ENCODE measurements at regions not wholly inside any gene's neighbourhood (a gene's known extent, or its start where the extent isn't known, plus 50 kb on each side); places are given as distances from the start of the nearest gene placed in this dataset.

DNA sequence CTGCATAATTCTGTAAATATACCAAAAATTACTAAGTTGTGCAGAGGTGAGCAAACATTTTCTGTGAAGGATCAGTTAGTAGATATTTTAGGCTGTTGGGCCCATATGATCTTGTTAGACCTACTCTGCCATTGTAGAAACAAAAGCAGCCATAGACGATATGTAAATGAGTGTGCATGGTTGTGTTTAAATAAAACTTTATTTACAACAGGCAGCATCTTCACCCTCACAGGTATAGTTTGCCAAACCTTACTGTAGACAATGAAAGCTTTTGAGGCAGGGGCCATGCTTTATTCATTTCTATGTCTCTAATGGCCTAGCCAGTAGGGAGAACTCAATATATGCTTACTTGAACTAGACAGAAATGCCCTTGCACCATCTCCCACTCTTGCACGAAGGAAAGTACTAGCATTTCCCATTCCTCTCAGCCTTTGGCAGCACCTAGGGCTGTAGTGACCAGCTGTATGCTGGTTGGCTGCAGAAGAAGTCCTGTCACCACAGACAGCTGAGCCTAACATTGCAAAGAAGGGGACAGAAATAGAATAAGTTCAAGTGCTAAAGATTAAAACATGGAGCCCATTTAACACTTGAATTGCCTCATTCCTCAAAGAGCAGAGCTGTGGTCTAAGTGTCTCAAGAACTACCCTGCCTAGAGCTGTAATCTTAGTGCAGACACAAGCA, 305.1 kb upstream of the MGAT5 start:
- no peak for DNase-seq

DNA sequence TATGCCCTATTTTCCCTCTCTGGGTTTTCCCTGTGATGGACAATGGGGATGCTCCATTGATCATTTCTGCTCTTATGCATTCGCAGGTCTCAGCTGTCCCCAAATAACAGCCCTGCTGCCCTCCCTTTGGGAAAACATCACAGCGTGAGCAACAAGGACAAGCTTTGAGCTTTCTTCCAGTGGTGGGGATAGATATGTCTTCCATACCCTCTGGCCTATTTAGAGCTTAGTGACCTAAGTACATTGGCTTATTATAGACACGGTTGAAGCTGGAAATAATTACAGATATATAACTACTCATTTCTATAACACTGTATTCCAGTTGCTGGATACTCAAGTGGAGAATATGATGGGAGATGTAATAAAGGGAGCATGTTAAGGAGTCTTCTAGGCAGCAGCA, 304.3 kb upstream of the MGAT5 start:
- DNase-seq, result no peak

DNA sequence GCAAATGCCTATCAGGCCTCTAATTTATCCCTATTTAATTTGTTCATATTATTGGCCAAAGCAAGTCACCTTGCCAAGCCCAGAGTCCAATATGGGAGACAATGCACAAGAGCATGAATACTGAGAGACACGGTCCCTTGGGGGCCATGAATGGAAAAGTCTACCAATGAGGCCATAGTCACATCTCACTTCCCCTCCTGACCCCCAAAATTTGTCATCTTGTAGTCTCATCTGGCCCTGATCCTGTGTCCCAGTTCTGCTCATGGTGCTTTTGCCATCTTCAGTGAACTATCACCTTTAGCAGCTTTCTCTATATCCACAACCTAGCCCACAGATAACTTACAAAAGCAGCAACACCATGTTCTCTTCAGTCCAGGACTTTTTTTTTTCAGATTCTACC, 302.7 kb upstream of the MGAT5 start:
- DNase-seq, result no peak

DNA sequence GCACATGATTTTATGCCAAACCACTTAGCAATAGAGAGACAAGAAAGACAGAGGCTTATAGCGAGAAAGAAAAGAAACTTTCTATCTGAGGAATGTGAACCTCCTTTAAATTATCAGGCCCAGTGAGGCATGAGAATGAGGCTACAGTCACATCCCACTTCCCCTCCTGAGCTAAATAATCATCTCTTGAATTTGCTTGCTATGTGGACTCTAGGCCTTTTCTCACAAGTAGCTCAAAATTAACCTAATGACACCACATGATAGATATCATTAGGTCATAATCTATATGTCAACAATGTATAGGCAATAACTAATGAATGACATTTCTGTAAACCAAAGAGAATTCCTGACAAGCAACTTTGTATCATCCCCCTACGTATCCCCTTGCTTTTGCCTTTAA, 301.5 kb upstream of the MGAT5 start:
- DNase-seq, result no peak

DNA sequence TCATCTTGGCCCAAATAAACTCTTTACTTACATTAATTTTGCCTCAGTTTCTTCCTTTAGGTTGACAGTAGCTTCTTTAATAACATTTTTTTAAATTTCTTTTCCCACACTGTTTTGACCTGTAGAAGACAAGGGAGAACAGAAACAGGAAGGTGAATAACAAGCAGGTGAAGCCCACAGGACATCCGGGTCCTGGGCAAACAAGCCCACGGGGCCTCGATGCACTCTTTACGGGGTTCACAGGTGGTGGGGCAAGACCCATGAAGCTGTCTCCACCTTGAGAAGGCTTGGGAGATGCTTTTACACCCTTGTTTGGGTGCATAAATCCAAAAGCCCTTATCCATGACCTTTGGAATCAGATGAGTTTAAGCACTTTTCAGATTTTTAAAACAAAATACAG, 301.0 kb upstream of the MGAT5 start:
- DNase-seq, result no peak

DNA sequence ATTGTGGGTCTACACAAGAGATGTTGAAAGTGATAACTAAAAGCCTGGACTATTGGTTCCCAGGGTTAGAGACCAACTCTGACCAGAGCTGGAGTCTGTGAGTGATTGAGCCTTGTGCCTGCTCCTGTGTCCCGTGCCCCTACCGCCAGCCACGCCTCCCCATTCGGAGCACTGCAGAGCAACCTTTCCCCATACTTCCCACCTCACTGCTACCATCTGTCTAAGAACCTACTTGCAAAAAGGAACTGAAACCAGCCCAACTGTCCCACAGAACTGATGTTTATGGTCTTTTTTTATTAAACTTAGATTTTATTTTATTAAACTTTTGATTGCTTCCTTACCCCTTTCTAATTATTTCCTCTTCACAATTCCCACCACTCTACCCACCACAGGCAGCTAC, 300.3 kb upstream of the MGAT5 start:
- DNase-seq, result no peak

DNA sequence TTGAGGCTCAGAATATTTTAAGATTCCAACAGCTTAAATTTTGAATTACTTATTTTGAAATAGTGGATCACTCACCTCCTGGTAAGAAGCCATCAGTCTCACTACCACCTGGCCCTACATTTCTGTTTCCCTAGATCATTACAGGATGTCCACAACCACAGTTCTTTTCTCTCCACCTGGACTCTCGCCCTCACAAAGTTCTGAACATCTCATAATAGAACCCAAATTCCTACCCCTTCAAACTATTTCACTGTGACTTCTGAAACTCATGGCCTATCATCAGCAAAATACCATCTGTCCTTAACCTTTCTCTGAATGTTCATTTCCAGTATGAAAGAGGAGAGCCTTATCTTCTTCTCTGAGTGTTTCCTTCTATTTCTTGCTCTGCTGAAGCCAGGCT, 299.2 kb upstream of the MGAT5 start:
- no peak for DNase-seq

DNA sequence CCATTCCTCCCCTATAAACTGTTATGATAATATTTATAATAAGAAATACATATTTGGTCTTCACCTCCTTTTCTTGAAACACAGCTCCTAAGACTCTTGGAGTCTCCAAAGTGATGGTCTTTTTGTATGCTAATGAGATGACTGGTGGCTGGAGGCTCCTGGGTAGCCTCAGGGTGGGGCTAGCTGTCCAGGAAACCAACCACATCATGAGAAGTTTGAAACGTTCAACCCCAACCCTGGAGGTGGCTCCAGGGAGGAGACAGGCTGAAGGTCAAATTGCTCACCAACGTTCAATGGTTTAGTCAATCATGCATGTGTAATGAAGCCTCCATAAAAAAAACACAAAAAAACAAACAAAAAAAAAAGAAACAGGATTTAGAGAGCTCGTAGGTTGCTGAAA, 298.7 kb upstream of the MGAT5 start:
- no peak for DNase-seq

DNA sequence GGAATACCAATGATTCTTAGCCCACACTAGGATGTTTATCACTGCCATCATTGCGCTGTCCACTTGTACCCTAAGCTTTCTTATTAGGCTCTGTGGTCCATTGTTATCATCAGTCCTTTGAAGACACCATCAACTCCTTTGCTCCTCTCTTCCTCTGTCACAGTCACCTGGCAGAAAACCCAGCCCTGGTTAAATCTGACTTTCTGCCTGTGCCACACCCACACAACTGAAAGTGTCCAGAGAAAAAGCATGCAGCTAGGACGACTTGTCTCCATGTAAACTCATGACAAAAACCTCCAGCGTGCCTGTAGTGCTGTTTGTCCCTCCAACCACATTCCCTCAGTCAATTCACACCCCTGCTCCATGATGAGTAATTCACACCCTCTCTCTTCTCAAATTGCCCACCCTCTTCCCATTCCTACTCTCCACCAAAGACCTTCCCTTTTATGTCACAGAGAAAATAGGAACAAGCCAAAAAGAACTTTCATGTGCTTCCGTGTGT, 297.4 kb upstream of the MGAT5 start:
- DNase-seq, result no peak

DNA sequence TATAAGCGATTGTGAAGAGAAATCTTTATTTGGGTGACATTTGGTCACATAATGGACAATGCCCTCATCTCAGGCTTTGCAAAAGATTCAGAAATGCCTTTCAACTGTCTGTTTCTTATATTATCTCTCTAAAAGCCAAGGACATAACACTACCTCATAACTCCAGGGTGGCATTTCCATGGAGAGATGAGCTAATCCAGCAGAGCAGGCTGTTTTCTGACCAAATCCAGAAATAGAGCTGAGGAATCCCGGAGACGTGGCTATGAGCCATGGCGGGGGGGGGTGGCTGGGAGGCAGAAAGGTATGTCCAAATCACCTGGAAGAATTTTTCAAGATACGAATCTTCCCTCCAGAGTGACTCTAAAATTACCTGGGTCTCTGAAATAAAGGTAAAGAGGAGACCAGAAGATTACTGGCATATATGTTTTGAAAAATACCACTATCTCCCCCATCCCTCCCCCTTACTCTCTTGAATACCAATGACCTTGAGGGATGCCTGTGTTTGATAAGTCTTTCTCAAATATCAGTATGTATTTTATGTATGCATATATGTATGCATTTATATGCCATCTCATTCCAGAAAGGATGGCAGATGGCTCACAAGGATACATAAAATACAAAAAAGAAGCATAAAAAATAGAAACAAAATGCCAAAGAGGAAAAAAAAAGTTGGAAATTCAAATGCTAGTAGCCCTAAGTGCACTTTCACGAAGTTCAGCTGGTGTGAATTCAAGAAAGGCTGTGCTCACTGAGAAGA, 296.0 kb upstream of the MGAT5 start:
- DNase-seq, result no peak

DNA sequence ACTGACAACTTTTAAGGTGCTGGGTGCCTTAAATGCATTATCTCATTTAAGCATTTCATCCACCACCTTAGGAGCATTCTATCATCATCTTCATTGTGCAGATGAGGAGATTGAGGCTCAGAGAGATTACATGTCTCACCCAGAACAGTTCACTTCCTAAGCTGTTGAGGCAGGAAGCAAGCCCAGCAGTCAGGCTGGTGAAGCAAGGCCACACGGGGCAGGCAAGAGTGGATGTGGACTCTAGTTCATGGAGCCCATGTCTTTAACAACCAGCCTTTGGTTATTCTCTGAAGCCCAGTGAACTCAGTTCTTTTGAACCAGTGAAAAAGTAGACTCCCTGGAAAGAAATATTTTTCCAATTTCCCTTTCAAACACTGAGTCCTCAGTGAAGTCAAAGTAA, 294.8 kb upstream of the MGAT5 start:
- no peak for DNase-seq

DNA sequence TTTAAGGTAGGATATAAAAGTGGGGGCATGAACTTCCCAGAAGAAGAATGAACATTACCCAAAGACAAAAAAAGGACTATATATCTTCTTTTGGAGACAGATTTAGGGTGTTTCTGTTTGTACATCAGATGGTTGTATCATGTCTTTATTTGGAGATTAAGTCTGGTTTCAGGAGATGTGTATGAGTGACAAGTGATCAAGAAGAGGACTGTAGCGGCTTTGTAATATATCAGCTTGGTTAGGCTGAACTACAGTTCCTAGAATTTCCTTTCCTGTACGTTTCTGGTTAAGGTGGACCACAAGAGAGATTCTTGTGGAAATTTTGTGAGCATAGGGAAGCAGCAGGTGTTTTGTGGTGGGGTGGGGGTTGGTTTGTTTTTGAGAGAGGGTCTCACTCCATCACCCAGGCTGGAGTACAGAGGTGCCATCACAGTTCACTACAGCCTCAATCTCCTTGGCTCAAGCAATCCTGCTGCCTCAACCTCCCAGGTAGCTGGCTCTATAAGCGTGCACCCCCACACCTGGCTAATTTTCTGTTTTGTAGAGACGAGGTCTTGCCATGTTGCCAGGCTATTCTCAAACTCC, 287.1 kb upstream of the MGAT5 start:
- no peak for DNase-seq

DNA sequence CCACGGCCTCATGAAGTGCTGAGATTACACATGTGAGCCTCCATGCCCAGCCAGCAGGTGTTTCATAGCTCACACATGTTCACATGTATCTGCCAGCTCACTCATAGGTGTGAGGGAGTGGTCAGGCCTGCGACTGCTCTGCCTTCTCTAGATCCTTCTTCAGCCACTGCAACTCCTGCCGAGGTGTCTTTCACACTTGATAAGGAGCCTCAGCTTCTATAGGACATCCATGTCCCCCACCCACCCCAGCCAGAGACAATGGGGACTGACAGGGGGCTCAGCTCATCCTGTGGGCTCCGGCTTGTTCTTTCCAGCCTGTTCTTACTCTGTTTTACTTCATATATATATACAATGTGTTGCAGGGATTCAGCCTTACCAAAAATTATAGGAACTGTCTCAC, 286.5 kb upstream of the MGAT5 start:
- DNase-seq, result no peak

DNA sequence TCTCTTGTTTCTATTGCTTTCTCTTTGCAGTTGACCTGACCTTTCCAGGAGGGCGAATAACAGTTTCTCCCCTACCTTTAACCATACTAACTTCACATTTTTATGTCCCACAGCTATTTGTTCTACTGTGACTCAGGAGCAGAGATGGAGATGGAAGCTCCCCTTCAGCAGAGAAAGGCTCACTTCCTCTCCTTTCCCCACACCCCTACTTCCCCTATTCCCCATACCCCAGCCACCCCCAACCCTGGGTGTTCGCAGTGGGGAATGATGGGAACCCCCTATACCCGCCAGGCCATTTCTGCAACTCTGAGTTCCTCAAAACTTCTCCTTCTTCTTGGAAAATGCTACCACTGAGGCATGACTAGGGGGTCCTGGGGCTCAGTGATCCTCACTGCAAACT, 285.4 kb upstream of the MGAT5 start:
- DNase-seq, result no peak

DNA sequence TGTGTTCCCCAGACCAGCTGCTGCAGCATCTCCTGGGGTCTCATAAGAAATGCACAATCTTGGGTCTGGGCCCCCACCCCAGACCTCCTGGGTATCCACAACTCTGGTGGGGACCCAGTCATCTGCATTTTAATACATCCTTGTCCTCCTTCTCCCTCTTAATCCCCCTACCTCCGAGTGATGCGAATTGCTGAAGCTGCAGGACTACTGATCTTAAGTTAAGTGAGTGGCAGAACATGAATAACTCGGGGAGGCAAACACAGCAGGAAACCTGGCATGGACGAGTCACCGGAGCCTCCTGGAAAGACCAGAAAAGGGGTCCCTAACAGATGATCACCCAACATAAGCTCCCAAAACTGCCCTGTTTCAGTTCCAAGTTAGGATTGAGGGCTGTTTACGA, 283.2 kb upstream of the MGAT5 start:
- no peak for DNase-seq

DNA sequence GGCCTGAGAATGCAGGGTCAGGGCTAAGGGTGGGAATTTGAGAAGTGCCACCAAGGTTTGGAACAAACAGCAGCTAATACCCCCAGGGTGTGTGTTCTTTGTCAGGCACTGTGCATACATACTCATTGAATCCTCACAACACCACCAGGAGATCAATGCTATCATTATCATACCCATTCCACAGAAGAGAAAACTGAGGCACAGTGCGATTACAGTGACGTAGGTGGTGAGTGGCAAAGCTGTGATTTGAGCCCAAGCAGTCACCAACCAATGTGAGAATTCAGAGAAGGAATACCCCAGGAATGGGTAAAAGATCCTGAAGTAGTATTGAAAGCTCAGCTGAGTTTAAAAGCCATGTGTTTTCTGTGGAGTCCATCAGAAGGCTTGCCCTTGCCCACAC, 281.6 kb upstream of the MGAT5 start:
- no peak for DNase-seq

DNA sequence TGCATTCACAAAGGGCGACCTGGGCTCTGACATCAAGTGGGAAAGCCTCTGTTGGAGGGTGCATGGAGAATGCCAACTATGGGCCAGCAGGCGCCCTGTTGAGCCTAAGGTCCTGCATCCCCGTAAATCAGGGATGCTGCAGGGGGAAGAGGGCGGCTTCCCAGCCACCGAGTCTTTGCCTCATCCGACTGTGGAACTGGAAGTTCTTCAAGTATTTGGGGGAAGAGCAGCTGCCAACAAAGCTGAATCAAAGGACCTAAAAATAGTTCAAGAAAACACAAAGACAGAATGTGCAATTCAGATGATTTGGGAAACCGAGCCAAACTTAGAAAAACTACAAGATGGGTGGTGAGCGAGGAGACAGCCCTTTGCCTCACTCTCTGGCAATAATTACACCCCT, 281.1 kb upstream of the MGAT5 start:
- no peak for DNase-seq

DNA sequence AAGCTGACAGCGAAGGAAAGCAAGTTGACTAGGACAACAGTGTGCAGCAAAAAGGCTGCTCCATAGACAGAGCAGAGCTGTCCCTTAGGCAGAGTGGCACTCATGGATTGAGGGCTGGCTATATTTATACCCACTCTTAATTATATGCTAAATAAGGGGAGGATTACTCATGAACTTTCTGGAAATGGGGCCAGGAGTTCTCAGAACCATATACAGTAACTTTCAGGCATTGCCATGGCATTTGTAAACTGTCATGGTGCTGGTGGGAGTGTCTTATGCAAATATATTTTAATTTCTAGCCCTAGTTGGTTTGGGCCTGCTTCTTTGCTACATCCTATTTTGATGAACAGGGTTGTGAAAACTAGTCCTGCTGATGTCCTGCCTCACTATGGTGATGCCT, 279.5 kb upstream of the MGAT5 start:
- no peak for DNase-seq

DNA sequence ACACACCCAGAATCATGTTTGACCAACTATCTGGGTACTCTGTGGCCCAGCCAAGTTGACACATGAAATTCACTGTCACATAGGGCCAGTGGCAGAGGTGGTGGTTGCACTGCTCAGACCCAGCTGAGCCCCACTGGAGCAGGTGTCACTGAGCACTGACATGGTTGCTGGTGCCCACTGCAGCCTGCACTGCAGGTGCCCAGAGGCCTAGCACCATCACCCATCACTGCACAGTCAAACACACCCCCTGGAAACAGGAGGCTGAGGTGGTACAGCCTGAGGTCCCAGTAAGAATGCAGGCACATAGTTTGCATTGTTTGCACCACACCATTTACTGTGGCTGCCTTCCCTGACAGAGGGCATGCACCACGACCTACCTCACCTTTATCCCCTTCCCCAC, 278.7 kb upstream of the MGAT5 start:
- no peak for DNase-seq

DNA sequence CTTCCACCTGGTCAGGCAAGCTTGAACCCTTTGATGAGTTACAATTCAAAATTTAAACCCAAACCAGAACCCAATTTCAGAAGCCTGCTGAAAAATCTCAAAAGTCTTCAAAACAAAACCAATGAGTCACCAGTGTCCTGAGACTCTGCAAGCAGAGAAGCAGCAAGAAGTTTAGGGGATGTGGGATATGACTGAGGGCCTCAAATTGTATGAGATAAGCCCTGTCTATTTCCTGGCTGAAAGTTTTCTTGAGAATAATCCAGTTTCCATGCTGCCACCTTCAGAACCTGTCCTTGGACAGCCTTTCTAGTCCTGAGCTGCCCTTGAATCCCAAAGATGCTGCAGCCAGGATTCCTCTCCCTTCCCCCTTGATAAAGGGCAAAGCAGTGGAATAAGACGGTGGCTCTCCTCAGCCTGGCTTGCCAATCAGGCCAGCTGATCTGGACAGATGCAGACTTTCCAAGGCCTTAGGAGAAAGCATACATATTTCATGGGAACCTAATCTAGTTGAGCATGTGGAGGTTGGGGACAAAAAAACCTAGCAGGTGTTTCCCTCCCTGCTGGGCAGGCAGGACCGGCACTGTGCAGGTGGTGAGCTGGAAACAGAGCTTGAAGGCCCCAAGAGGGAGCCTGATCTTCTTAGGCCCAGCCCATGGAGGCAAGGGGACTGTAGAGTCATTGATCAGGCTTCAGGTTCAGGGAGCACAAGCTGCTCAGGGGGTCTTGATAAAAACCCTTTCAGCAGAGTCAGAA, 278.0 kb upstream of the MGAT5 start:
- no peak for DNase-seq

DNA sequence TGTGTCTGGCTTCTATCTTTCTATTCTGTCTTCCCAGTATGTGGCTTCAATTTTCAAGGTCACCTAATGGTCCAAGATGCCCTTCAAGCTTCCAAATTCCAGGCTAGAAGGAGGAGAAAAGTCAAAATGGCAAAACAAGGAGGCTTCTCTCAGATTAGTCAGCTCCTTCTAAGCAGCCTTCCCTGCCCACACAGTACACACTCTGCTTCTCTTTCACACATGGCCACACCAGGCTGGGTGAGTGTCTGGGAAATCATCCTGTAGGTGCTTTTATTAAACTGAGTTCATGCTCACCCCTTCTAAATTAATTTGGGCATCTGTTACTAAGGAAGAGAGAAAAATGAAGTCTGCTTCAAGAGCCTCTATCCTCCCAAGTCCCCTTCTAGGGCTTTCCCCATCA, 277.2 kb upstream of the MGAT5 start:
- DNase-seq, result no peak

DNA sequence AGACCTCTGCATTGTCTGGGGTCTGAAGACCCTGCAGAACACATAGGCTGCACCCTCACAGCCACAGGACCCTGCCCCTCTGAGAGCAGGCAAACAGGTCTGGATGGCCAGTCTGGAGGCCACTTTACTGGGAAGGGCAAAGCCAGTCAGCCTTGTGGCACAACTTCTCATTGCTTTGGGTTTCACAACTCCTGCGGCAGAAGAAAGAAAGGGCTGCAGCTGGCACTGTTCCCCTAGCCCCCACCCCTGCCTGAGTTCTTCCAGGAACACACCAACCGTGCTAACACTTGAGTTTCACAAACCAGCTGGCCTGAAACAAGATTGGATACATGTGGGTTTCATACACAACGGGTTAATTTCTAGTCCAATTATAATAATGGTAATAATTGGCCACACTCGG, 276.5 kb upstream of the MGAT5 start:
- DNase-seq, result no peak

DNA sequence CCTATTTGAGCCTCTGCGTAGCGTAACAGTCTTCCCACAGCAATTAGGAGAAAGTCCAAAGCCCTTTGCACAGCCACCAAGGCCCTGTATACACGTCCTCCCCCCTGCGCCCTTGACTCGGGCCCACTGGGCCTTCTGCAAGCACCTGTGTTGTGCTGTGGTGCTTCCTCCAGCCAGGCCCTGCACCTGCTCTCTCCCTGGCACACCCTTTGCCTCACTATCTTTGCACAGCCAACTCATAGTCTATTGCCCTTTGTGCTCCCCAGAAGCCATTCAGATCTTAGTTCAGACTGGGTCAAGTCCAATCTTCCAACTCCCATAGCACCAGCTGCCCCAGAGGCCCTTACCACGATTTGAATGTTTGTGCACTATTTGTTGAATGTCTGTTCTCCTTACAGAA, 271.6 kb upstream of the MGAT5 start:
- no peak for DNase-seq

DNA sequence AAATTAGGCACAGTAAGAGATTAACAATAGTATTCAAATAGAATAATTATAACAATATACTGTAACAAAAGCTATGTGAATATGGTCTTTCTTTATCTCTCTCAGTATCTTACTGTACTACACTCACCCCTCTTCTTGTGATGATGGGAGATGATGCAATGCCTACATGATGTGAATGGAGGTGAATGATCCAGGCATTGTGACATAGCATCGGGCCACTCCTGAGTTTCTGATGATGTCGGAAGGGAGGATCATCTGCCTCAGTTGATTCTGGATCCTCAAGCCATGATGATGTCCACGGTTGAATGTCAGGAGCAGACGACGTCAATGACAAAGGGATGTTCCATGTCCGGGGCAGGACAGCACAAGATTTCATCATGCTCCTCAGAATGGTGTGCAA, 268.3 kb upstream of the MGAT5 start:
- DNase-seq, result no peak
